GM23338 (cell line): ENCODE measurements at regions not wholly inside any gene's neighbourhood (a gene's known extent, or its start where the extent isn't known, plus 50 kb on each side); places are given as distances from the start of the nearest gene placed in this dataset.

ENCODE experiments used
- ATAC-seq: fragments of 200-7000 bp; cut with Tn5 transposase; 3 replicates; pipeline ENCODE4 v1.9.1; 2020
- DNase-seq: peaks from one replicate; pipeline ENCODE4 v3.0.0-alpha.2; 2015; ENCODE audit warnings: low spot score
- H2AFZ ChIP-seq: fragments of 200-600 bp; sonication (generic); 2 replicates; pipeline ENCODE4 v1.8.0; 2016; ENCODE audit warnings: antibody characterized with exemption, mild to moderate bottlenecking, moderate library complexity
- H3F3A ChIP-seq: fragments of 200-600 bp; sonication (generic); replicated peaks from 2 replicates; pipeline ENCODE4 v1.8.0; 2017; ENCODE audit warnings: antibody characterized with exemption, mixed run types, low read depth
- H3K27ac ChIP-seq: fragments of 200-600 bp; sonication (generic); 2 replicates; pipeline ENCODE4 v1.6.1; 2016; ENCODE audit warnings: low read depth
- H3K27me3 ChIP-seq: fragments of 200-600 bp; sonication (generic); 2 replicates; pipeline ENCODE4 v1.8.0; 2016; ENCODE audit warnings: mild to moderate bottlenecking, mixed run types, moderate library complexity; ENCODE audit not compliant: insufficient read depth
- H3K36me3 ChIP-seq: fragments of 200-600 bp; sonication (generic); 2 replicates; pipeline ENCODE4 v1.8.0; 2016; ENCODE audit warnings: mild to moderate bottlenecking; ENCODE audit not compliant: insufficient read depth
- H3K4me1 ChIP-seq: fragments of 200-600 bp; sonication (generic); 2 replicates; pipeline ENCODE4 v1.8.0; 2016; ENCODE audit warnings: mild to moderate bottlenecking, moderate library complexity; ENCODE audit not compliant: insufficient read depth
- H3K4me2 ChIP-seq: fragments of 200-600 bp; sonication (generic); 2 replicates; pipeline ENCODE4 v1.7.1; 2017; ENCODE audit warnings: mixed run types
- H3K4me3 ChIP-seq: fragments of 200-600 bp; sonication (generic); 2 replicates; pipeline ENCODE4 v1.6.1; 2016; ENCODE audit warnings: mixed run types
- H3K79me2 ChIP-seq: fragments of 200-600 bp; sonication (generic); replicated peaks from 2 replicates; pipeline ENCODE4 v1.8.0; 2017; ENCODE audit warnings: mild to moderate bottlenecking; ENCODE audit not compliant: insufficient read depth
- H3K9me2 ChIP-seq: fragments of 200-600 bp; sonication (generic); 2 replicates; pipeline ENCODE4 v1.8.0; 2017; ENCODE audit not compliant: insufficient read depth
- H4K20me1 ChIP-seq: fragments of 200-600 bp; sonication (generic); replicated peaks from 2 replicates; pipeline ENCODE4 v1.8.0; 2017; ENCODE audit warnings: mild to moderate bottlenecking; ENCODE audit not compliant: insufficient read depth
- H3K27ac Mint-ChIP-seq: 2 replicates; pipeline ENCODE4 v1.8.0; 2020; ENCODE audit warnings: inconsistent platforms, mild to moderate bottlenecking, moderate library complexity, mixed read lengths
- H3K27me3 Mint-ChIP-seq: 3 replicates; pipeline ENCODE4 v1.8.0; 2022; ENCODE audit warnings: low read depth, mild to moderate bottlenecking, moderate library complexity, mixed read lengths, inconsistent platforms; ENCODE audit not compliant: insufficient read depth, poor library complexity
- H3K36me3 Mint-ChIP-seq: 3 replicates; pipeline ENCODE4 v1.8.0; 2021; ENCODE audit warnings: low read depth, mild to moderate bottlenecking, inconsistent platforms, moderate library complexity, mixed read lengths
- H3K4me1 Mint-ChIP-seq: 3 replicates; pipeline ENCODE4 v1.8.0; 2020; ENCODE audit warnings: mild to moderate bottlenecking, inconsistent platforms, mixed read lengths
- H3K4me3 Mint-ChIP-seq: 3 replicates; pipeline ENCODE4 v1.8.0; 2021; ENCODE audit warnings: moderate library complexity, mild to moderate bottlenecking, inconsistent platforms, mixed read lengths
- H3K9me3 Mint-ChIP-seq: 3 replicates; pipeline ENCODE4 v1.8.0; 2020; ENCODE audit warnings: moderate library complexity, mild to moderate bottlenecking, inconsistent platforms, mixed read lengths
- CREB1 ChIP-seq: fragments of 250-450 bp; sonication (Bioruptor Pico); IDR thresholded peaks from 2 replicates; pipeline ENCODE4 v1.5.0; 2020; ENCODE audit warnings: low read depth, mild to moderate bottlenecking, moderate library complexity
- EZH2 ChIP-seq: fragments of 200-600 bp; sonication (generic); IDR thresholded peaks from one replicate; pipeline ENCODE4 v1.8.0; 2017; ENCODE audit warnings: antibody characterized with exemption, mild to moderate bottlenecking, low read depth; ENCODE audit not compliant: unreplicated experiment
- EZH2phosphoT487 ChIP-seq: fragments of 200-600 bp; sonication (generic); IDR thresholded peaks from one replicate; pipeline ENCODE4 v1.8.1; 2018; ENCODE audit warnings: antibody characterized with exemption; ENCODE audit not compliant: unreplicated experiment
- JUNB ChIP-seq: IDR thresholded peaks from one replicate; pipeline ENCODE4 v1.6.1; 2016; ENCODE audit warnings: antibody characterized with exemption; ENCODE audit not compliant: unreplicated experiment
- NANOG ChIP-seq: IDR thresholded peaks from 2 replicates; pipeline ENCODE4 v1.6.1; 2016; ENCODE audit warnings: antibody characterized with exemption, borderline replicate concordance
- POLR2AphosphoS5 ChIP-seq: IDR thresholded peaks from 2 replicates; pipeline ENCODE4 v1.6.1; 2016; ENCODE audit warnings: antibody characterized with exemption, low read depth
- STAT1 ChIP-seq: IDR thresholded peaks from one replicate; pipeline ENCODE4 v1.6.1; 2016; ENCODE audit warnings: antibody characterized with exemption; ENCODE audit not compliant: unreplicated experiment
- ZNF114 ChIP-seq: fragments of 250-450 bp; sonication (Bioruptor Pico); IDR thresholded peaks from 2 replicates; pipeline ENCODE4 v1.5.0; 2020; ENCODE audit warnings: mild to moderate bottlenecking, moderate library complexity
- ZNF331 ChIP-seq: fragments of 250-450 bp; sonication (Bioruptor Pico); IDR thresholded peaks from 2 replicates; pipeline ENCODE4 v1.5.0; 2020; ENCODE audit warnings: low read depth, mild to moderate bottlenecking, moderate library complexity
- TF ChIP-seq, protein P1 (sequence below): IDR thresholded peaks from 2 replicates; pipeline ENCODE4 v1.6.1; 2016; ENCODE audit warnings: antibody characterized with exemption
- TF ChIP-seq, protein P2 (sequence below): IDR thresholded peaks from one replicate; pipeline ENCODE4 v1.6.1; 2018; ENCODE audit warnings: antibody characterized with exemption; ENCODE audit not compliant: unreplicated experiment
- TF ChIP-seq, protein P3 (sequence below), 2 experiments: fragments of 200-600 bp in 1 of 2; sonication (generic) in 1 of 2; conservative IDR thresholded peaks; 2 replicates each; pipeline versions ENCODE4 v1.5.1 to v1.6.1; 2016 to 2017; ENCODE audit warnings: antibody characterized with exemption in 2 of 2, low read depth in 2 of 2, mild to moderate bottlenecking in 2 of 2, moderate library complexity in 1 of 2
- TF ChIP-seq, protein P4 (sequence below): fragments of 250-450 bp; sonication (Bioruptor Pico); IDR thresholded peaks from 2 replicates; pipeline ENCODE4 v1.5.0; 2020; ENCODE audit warnings: mild to moderate bottlenecking, moderate library complexity

DNA sequence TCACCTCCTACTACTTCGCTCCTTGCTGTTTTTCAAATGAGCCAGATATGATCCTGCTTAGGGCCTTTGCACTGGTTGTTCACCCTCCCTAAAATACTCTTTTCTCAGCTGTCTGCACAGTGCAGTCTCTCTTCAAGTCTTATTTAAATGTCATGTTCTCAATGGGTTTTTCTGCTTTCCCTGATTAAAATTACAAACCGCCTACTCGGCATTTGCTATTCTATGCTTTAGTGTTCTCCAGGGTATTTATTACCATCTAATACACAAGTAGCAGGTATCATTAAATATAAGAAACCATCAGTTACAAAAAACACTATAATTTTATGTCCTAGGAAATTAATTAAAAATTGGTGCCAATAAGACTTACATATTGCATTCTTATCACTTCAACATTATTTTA, 108.0 kb upstream of the TMTC1 start:
- DNase-seq (no peak), ATAC-seq (no peak)
- H3K27ac ChIP-seq, result no peak overlapping the region
- H2AFZ ChIP-seq, result no peak overlapping the region
- H3K27me3 ChIP-seq, result no peaks in the 10 kb centered on the region
- H3K4me3 Mint-ChIP-seq, result no peak overlapping the region
- no peaks in the 10 kb centered on the region for H4K20me1 ChIP-seq
- peaks cover 7% of the 10 kb centered on the region for H3K4me1 ChIP-seq
- H3K4me3 ChIP-seq, result no peak overlapping the region
- no peaks in the 10 kb centered on the region for H3K36me3 ChIP-seq
- peaks cover 11% of the 10 kb centered on the region for H3K9me3 Mint-ChIP-seq
- no peaks in the 10 kb centered on the region for H3F3A ChIP-seq
- no peak for TF ChIP-seq EZH2
- TF ChIP-seq NANOG, result no peak
- no peak for TF ChIP-seq CREB1 (CRISPR knock-in tag)
- no peak for TF ChIP-seq EZH2phosphoT487
- TF ChIP-seq, protein P1, sequence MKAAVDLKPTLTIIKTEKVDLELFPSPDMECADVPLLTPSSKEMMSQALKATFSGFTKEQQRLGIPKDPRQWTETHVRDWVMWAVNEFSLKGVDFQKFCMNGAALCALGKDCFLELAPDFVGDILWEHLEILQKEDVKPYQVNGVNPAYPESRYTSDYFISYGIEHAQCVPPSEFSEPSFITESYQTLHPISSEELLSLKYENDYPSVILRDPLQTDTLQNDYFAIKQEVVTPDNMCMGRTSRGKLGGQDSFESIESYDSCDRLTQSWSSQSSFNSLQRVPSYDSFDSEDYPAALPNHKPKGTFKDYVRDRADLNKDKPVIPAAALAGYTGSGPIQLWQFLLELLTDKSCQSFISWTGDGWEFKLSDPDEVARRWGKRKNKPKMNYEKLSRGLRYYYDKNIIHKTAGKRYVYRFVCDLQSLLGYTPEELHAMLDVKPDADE, result no peak
- TF ChIP-seq, protein P2, sequence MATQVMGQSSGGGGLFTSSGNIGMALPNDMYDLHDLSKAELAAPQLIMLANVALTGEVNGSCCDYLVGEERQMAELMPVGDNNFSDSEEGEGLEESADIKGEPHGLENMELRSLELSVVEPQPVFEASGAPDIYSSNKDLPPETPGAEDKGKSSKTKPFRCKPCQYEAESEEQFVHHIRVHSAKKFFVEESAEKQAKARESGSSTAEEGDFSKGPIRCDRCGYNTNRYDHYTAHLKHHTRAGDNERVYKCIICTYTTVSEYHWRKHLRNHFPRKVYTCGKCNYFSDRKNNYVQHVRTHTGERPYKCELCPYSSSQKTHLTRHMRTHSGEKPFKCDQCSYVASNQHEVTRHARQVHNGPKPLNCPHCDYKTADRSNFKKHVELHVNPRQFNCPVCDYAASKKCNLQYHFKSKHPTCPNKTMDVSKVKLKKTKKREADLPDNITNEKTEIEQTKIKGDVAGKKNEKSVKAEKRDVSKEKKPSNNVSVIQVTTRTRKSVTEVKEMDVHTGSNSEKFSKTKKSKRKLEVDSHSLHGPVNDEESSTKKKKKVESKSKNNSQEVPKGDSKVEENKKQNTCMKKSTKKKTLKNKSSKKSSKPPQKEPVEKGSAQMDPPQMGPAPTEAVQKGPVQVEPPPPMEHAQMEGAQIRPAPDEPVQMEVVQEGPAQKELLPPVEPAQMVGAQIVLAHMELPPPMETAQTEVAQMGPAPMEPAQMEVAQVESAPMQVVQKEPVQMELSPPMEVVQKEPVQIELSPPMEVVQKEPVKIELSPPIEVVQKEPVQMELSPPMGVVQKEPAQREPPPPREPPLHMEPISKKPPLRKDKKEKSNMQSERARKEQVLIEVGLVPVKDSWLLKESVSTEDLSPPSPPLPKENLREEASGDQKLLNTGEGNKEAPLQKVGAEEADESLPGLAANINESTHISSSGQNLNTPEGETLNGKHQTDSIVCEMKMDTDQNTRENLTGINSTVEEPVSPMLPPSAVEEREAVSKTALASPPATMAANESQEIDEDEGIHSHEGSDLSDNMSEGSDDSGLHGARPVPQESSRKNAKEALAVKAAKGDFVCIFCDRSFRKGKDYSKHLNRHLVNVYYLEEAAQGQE, result no peak
- no peak for TF ChIP-seq JUNB
- TF ChIP-seq, protein P3, sequence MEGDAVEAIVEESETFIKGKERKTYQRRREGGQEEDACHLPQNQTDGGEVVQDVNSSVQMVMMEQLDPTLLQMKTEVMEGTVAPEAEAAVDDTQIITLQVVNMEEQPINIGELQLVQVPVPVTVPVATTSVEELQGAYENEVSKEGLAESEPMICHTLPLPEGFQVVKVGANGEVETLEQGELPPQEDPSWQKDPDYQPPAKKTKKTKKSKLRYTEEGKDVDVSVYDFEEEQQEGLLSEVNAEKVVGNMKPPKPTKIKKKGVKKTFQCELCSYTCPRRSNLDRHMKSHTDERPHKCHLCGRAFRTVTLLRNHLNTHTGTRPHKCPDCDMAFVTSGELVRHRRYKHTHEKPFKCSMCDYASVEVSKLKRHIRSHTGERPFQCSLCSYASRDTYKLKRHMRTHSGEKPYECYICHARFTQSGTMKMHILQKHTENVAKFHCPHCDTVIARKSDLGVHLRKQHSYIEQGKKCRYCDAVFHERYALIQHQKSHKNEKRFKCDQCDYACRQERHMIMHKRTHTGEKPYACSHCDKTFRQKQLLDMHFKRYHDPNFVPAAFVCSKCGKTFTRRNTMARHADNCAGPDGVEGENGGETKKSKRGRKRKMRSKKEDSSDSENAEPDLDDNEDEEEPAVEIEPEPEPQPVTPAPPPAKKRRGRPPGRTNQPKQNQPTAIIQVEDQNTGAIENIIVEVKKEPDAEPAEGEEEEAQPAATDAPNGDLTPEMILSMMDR (conservative IDR thresholded peaks at IDR 0.05; ENCODE audit: low read depth in 2 of 2), result no peak
- no peak for TF ChIP-seq POLR2AphosphoS5
- no peak for TF ChIP-seq ZNF114 (CRISPR knock-in tag)
- no peak for TF ChIP-seq ZNF331
- TF ChIP-seq, protein P4, sequence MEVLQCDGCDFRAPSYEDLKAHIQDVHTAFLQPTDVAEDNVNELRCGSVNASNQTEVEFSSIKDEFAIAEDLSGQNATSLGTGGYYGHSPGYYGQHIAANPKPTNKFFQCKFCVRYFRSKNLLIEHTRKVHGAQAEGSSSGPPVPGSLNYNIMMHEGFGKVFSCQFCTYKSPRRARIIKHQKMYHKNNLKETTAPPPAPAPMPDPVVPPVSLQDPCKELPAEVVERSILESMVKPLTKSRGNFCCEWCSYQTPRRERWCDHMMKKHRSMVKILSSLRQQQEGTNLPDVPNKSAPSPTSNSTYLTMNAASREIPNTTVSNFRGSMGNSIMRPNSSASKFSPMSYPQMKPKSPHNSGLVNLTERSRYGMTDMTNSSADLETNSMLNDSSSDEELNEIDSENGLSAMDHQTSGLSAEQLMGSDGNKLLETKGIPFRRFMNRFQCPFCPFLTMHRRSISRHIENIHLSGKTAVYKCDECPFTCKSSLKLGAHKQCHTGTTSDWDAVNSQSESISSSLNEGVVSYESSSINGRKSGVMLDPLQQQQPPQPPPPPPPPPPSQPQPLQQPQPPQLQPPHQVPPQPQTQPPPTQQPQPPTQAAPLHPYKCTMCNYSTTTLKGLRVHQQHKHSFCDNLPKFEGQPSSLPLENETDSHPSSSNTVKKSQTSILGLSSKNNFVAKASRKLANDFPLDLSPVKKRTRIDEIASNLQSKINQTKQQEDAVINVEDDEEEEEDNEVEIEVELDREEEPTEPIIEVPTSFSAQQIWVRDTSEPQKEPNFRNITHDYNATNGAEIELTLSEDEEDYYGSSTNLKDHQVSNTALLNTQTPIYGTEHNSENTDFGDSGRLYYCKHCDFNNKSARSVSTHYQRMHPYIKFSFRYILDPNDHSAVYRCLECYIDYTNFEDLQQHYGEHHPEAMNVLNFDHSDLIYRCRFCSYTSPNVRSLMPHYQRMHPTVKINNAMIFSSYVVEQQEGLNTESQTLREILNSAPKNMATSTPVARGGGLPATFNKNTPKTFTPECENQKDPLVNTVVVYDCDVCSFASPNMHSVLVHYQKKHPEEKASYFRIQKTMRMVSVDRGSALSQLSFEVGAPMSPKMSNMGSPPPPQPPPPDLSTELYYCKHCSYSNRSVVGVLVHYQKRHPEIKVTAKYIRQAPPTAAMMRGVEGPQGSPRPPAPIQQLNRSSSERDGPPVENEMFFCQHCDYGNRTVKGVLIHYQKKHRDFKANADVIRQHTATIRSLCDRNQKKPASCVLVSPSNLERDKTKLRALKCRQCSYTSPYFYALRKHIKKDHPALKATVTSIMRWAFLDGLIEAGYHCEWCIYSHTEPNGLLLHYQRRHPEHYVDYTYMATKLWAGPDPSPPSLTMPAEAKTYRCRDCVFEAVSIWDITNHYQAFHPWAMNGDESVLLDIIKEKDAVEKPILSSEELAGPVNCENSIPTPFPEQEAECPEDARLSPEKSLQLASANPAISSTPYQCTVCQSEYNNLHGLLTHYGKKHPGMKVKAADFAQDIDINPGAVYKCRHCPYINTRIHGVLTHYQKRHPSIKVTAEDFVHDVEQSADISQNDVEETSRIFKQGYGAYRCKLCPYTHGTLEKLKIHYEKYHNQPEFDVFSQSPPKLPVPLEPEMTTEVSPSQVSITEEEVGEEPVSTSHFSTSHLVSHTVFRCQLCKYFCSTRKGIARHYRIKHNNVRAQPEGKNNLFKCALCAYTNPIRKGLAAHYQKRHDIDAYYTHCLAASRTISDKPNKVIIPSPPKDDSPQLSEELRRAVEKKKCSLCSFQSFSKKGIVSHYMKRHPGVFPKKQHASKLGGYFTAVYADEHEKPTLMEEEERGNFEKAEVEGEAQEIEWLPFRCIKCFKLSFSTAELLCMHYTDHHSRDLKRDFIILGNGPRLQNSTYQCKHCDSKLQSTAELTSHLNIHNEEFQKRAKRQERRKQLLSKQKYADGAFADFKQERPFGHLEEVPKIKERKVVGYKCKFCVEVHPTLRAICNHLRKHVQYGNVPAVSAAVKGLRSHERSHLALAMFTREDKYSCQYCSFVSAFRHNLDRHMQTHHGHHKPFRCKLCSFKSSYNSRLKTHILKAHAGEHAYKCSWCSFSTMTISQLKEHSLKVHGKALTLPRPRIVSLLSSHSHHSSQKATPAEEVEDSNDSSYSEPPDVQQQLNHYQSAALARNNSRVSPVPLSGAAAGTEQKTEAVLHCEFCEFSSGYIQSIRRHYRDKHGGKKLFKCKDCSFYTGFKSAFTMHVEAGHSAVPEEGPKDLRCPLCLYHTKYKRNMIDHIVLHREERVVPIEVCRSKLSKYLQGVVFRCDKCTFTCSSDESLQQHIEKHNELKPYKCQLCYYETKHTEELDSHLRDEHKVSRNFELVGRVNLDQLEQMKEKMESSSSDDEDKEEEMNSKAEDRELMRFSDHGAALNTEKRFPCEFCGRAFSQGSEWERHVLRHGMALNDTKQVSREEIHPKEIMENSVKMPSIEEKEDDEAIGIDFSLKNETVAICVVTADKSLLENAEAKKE (CRISPR knock-in tag), result no peak
- TF ChIP-seq STAT1, result no peak
- peaks cover 8% of the 10 kb centered on the region for H3K27me3 Mint-ChIP-seq
- H3K27ac Mint-ChIP-seq, result no peak overlapping the region
- H3K9me2 ChIP-seq, result peaks cover 5% of the 10 kb centered on the region; the same call in 1 of the 2 replicates
- no peaks in the 10 kb centered on the region for H3K79me2 ChIP-seq
- H3K4me1 Mint-ChIP-seq, result peaks cover 11% of the 10 kb centered on the region
- no peak overlapping the region for H3K4me2 ChIP-seq
- peaks cover 14% of the 10 kb centered on the region for H3K36me3 Mint-ChIP-seq
